Tibial nerve (tissue), 4 donors: ENCODE measurements at regions not wholly inside any gene's neighbourhood (a gene's known extent, or its start where the extent isn't known, plus 50 kb on each side); places are given as distances from the start of the nearest gene placed in this dataset.
"Not testable (repeated sequence)": the region's sequence is repeated elsewhere in the genome, so short reads cannot be mapped to it uniquely, and the experiment has no call there.

Source experiments
- DNase-seq, 2 donors: peaks; one replicate each; pipeline ENCODE4 v3.0.0-alpha.2; 2019; ENCODE audit warnings: low spot score in 2 of 2
- H3K27ac ChIP-seq, 4 donors: fragments of 200-600 bp; sonication (generic) in 3 of 4; one replicate each; pipeline ENCODE4 v1.5.1; 2017 to 2019; ENCODE audit warnings: mild to moderate bottlenecking in 1 of 4
- H3K27me3 ChIP-seq, 2 donors: fragments of 200-600 bp; sonication (generic) in 1 of 2; one replicate each; pipeline versions ENCODE4 v1.5.1 to v1.6.0; 2017 to 2019
- H3K36me3 ChIP-seq, 3 donors: fragments of 200-600 bp; sonication (generic); one replicate each; pipeline ENCODE4 v1.5.1; 2018 to 2019
- H3K4me1 ChIP-seq, 4 donors: fragments of 200-600 bp; sonication (generic) in 3 of 4; one replicate each; pipeline ENCODE4 v1.5.1; 2017 to 2019
- H3K4me3 ChIP-seq, 4 donors: fragments of 200-600 bp; sonication (generic) in 3 of 4; one replicate each; pipeline ENCODE4 v1.5.1; 2017 to 2019; ENCODE audit warnings: mild to moderate bottlenecking in 1 of 4, moderate library complexity in 1 of 4
- H3K9me3 ChIP-seq, 4 donors: fragments of 200-600 bp; sonication (generic) in 3 of 4; one replicate each; pipeline ENCODE4 v1.5.1; 2017 to 2019
- CTCF ChIP-seq, 5 experiments: fragments of 200-600 bp in 3 of 5; fragments of 450-650 bp in 2 of 5; sonication (generic) in 3 of 5; IDR thresholded peaks; one replicate each; pipeline ENCODE4 v1.5.1; 2016 to 2019; ENCODE audit warnings: antibody characterized with exemption in 5 of 5, mild to moderate bottlenecking in 3 of 5, moderate library complexity in 2 of 5
- EP300 ChIP-seq, 2 donors: sonication (generic); formaldehyde crosslinking; IDR thresholded peaks; one replicate each; pipeline ENCODE4 v1.6.1; 2017; ENCODE audit warnings: antibody characterized with exemption in 2 of 2, mild to moderate bottlenecking in 1 of 2
- POLR2A ChIP-seq, 2 donors: fragments of 450-650 bp; IDR thresholded peaks; one replicate each; pipeline ENCODE4 v1.6.1; 2017; ENCODE audit warnings: antibody characterized with exemption in 2 of 2, mild to moderate bottlenecking in 2 of 2, moderate library complexity in 2 of 2
- WGBS, 2 donors: methylation state at CpG; one replicate each; pipeline ENCODE4 v1.1.5; 2018; 5-methylcytosine and 5-hydroxymethylcytosine counted together

DNA sequence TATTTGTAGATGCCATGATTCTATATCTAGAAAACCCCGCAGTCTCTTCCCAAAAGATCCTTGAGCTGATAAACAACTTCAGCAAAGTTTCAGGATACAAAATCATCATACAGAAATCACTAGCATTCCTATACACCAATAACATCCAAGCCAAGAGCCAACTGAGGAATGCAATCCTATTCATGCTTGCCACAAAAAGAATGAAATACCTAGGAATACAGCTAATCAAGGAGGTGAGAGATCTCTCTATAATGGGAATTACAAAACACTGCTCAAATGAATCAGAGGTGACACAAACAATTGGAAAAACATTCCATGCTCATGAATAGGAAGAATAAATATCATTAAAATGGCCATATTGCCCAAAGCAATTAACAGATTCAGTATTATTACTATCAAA, 551.4 kb upstream of the SLC39A10 start:
- Histone ChIP-seq H3K4me3 (no peak overlapping the region), H3K27ac (no peak overlapping the region), H3K27me3 (no peaks in the 10 kb centered on the region), H3K36me3 (no peaks in the 10 kb centered on the region), H3K9me3 (no peaks in the 10 kb centered on the region), H3K4me1 (no peaks in the 10 kb centered on the region)
- DNase-seq = no peak
- WGBS, 2 donors = 87 to 94% methylated on average over 1 of the region's 1 CpG
- TF ChIP-seq CTCF (IDR thresholded peaks at IDR 0.05) = no peak
- TF ChIP-seq EP300 (IDR thresholded peaks at IDR 0.05) = no peak
- TF ChIP-seq POLR2A (IDR thresholded peaks at IDR 0.05) = no peak

DNA sequence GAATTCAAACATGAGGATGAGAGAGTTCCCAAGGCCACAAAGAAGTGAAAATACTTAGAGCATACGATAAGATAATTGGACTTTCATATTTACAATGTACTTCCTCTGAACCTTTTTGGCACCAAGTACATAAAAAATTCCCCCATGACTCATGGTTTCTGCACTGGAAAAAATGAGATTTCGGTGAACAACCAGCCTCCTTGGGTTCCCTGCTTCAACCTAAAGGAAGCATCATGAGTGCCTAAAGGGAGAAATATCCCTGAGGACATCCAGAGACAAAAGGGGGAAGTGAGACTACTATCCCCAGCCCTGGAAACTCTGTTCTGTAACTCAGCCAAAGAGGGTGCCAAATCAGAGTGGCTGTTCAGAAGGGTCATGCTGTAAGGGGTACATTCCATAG, 562.7 kb upstream of the SLC39A10 start:
- no peak overlapping the region for H3K4me3 ChIP-seq
- DNase-seq = no peak
- no peaks in the 10 kb centered on the region for H3K4me1 ChIP-seq
- no peak overlapping the region for H3K27ac ChIP-seq
- 57 to 63% methylated on average over 2 of the region's 2 CpGs for WGBS, 2 donors
- no peaks in the 10 kb centered on the region for H3K27me3 ChIP-seq
- no peak for TF ChIP-seq POLR2A (IDR thresholded peaks at IDR 0.05)
- TF ChIP-seq EP300 (IDR thresholded peaks at IDR 0.05) = no peak
- no peak for TF ChIP-seq CTCF (IDR thresholded peaks at IDR 0.05)
- H3K36me3 ChIP-seq = no peaks in the 10 kb centered on the region
- peaks cover 0 to 3% (median 0%) of the 10 kb centered on the region in 4 donors for H3K9me3 ChIP-seq

GRCh38 chr2:195092341-195092740, 564.7 kb upstream of the SLC39A10 start:
- TF ChIP-seq CTCF (IDR thresholded peaks at IDR 0.05) (no peak), EP300 (IDR thresholded peaks at IDR 0.05) (no peak), POLR2A (IDR thresholded peaks at IDR 0.05) (no peak)
- Histone ChIP-seq H3K4me1 (no peaks in the 10 kb centered on the region), H3K36me3 (no peaks in the 10 kb centered on the region), H3K27ac (no peak overlapping the region), H3K27me3 (no peaks in the 10 kb centered on the region), H3K4me3 (no peak overlapping the region), H3K9me3 (peaks cover 0 to 6% (median 0%) of the 10 kb centered on the region in 4 donors)
- no peak for DNase-seq

GRCh38 chr2:195072806-195073205, 584.2 kb upstream of the SLC39A10 start:
- WGBS, 2 donors = 63% methylated on average over 5 of the region's 13 CpGs; no CpG with 5 or more reads in 1 of the 2 donors
- not testable (repeated sequence) for H3K4me1 ChIP-seq, H3K27me3 ChIP-seq

GRCh38 chr2:195057001-195057400, 600.0 kb upstream of the SLC39A10 start:
- WGBS, 2 donors = 73 to 77% methylated on average over 2 of the region's 2 CpGs
- H3K4me1 ChIP-seq = no peaks in the 10 kb centered on the region
- H3K36me3 ChIP-seq = no peaks in the 10 kb centered on the region
- DNase-seq = no peak
- no peaks in the 10 kb centered on the region for H3K9me3 ChIP-seq
- H3K27ac ChIP-seq = no peak overlapping the region
- H3K4me3 ChIP-seq = no peak overlapping the region
- TF ChIP-seq CTCF (IDR thresholded peaks at IDR 0.05) (no peak), EP300 (IDR thresholded peaks at IDR 0.05) (no peak), POLR2A (IDR thresholded peaks at IDR 0.05) (no peak)
- H3K27me3 ChIP-seq = no peaks in the 10 kb centered on the region

More at GRCh38 chr2:195072806-195073205, 584.2 kb upstream of the SLC39A10 start:
- not testable (repeated sequence) for H3K4me3 ChIP-seq, H3K27ac ChIP-seq, DNase-seq, H3K36me3 ChIP-seq, H3K9me3 ChIP-seq

DNA sequence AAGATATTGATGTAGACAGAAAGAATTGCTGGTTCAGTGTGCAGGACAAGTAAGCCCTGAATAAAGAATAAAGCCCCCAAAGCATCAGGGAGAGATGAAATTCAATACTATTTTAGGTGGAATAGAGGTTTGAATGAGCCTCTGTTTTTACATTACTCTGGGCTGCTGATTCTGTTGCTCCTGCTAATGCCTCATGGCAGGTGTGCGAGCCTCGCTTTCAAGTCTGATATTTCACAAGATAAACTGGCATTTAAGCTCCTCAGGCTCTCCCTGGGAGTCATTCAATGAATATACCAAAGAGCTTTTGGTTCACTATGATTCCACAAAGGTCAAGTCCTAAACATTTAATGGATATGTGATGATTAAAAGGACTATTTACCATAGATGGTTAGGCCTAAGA, 601.0 kb upstream of the SLC39A10 start:
- DNase-seq = no peak
- WGBS, 2 donors = 78 to 91% methylated on average over 2 of the region's 2 CpGs
- Histone ChIP-seq H3K9me3 (no peaks in the 10 kb centered on the region), H3K4me3 (no peak overlapping the region), H3K4me1 (no peaks in the 10 kb centered on the region), H3K36me3 (no peaks in the 10 kb centered on the region), H3K27ac (no peak overlapping the region), H3K27me3 (no peaks in the 10 kb centered on the region)
- TF ChIP-seq POLR2A (IDR thresholded peaks at IDR 0.05) = no peak
- no peak for TF ChIP-seq EP300 (IDR thresholded peaks at IDR 0.05)
- TF ChIP-seq CTCF (IDR thresholded peaks at IDR 0.05) = no peak
